WTC11 (cell line): ENCODE measurements at regions not wholly inside any gene's neighbourhood (a gene's known extent, or its start where the extent isn't known, plus 50 kb on each side); places are given as distances from the start of the nearest gene placed in this dataset.

Experiments
- ATAC-seq: fragments of 200-7000 bp; cut with Tn5 transposase; 2 replicates; pipeline ENCODE4 v1.10.0; 2021; ENCODE audit warnings: mild to moderate bottlenecking, moderate library complexity
- CTCF ChIA-PET: fragments of 300-600 bp; sonication (Branson Sonifier 250); formaldehyde crosslinking; loops from one replicate; lab custom pipeline; 2021; ENCODE audit warnings: antibody characterized with exemption; lab: Charles Lee
- POLR2A ChIA-PET: fragments of 350-600 bp; sonication (Branson Sonifier 250); formaldehyde crosslinking; loops from one replicate; lab custom pipeline; 2021; ENCODE audit warnings: antibody characterized with exemption; lab: Charles Lee
- DNase-seq: peaks from one replicate; pipeline ENCODE4 v3.0.0; 2021; ENCODE audit warnings: low spot score
- H3K27ac Mint-ChIP-seq: 2 replicates; pipeline ENCODE4 v1.8.0; 2021; ENCODE audit warnings: mixed read lengths
- H3K27me3 Mint-ChIP-seq: 2 replicates; pipeline ENCODE4 v1.8.0; 2021; ENCODE audit warnings: low read depth, mild to moderate bottlenecking, moderate library complexity, mixed read lengths
- H3K36me3 Mint-ChIP-seq: 2 replicates; pipeline ENCODE4 v1.8.0; 2021; ENCODE audit warnings: mixed read lengths
- H3K4me1 Mint-ChIP-seq: 2 replicates; pipeline ENCODE4 v1.8.0; 2022; ENCODE audit warnings: mixed read lengths
- H3K4me3 Mint-ChIP-seq: 2 replicates; pipeline ENCODE4 v1.8.0; 2021; ENCODE audit warnings: mild to moderate bottlenecking, moderate library complexity, mixed read lengths
- H3K9me3 Mint-ChIP-seq: 2 replicates; pipeline ENCODE4 v1.8.0; 2021; ENCODE audit warnings: mixed read lengths
- CDX4 ChIP-seq: fragments of 250-450 bp; sonication (Bioruptor Pico); IDR thresholded peaks from 2 replicates; pipeline ENCODE4 v1.9.0; 2021; ENCODE audit warnings: moderate library complexity, mild to moderate bottlenecking, inconsistent platforms, borderline replicate concordance
- ETV6 ChIP-seq: sonication (generic); formaldehyde crosslinking; IDR thresholded peaks from 2 replicates; pipeline ENCODE4 v1.8.1; 2022; ENCODE audit warnings: mild to moderate bottlenecking, missing genetic modification reagents
- FOXP4 ChIP-seq: sonication (generic); formaldehyde crosslinking; IDR thresholded peaks from 2 replicates; pipeline ENCODE4 v1.8.0; 2022; ENCODE audit warnings: mild to moderate bottlenecking, missing genetic modification reagents
- GTF2I ChIP-seq: fragments of 250-450 bp; sonication (Bioruptor Pico); conservative IDR thresholded peaks from 2 replicates; pipeline ENCODE4 v1.4.0; 2021; ENCODE audit warnings: mild to moderate bottlenecking
- IRF1 ChIP-seq: sonication (generic); formaldehyde crosslinking; IDR thresholded peaks from 2 replicates; pipeline ENCODE4 v1.8.0; 2023; ENCODE audit warnings: missing genetic modification reagents
- IRF2 ChIP-seq: sonication (generic); formaldehyde crosslinking; IDR thresholded peaks from 2 replicates; pipeline ENCODE4 v1.8.0; 2022; ENCODE audit warnings: low read depth, missing genetic modification reagents, borderline replicate concordance
- MAX ChIP-seq: sonication (generic); formaldehyde crosslinking; IDR thresholded peaks from 2 replicates; pipeline ENCODE4 v1.8.0; 2022; ENCODE audit warnings: mild to moderate bottlenecking, missing genetic modification reagents
- PRRX2 ChIP-seq: fragments of 250-450 bp; sonication (Bioruptor Pico); IDR thresholded peaks from 2 replicates; pipeline ENCODE4 v1.8.0; 2021; ENCODE audit warnings: mild to moderate bottlenecking
- SMAD4 ChIP-seq: sonication (generic); formaldehyde crosslinking; IDR thresholded peaks from 2 replicates; pipeline ENCODE4 v1.8.0; 2022; ENCODE audit warnings: mild to moderate bottlenecking, missing genetic modification reagents
- TCF7 ChIP-seq: sonication (generic); formaldehyde crosslinking; IDR thresholded peaks from 2 replicates; pipeline ENCODE4 v1.8.0; 2022; ENCODE audit warnings: mild to moderate bottlenecking, low read depth, missing genetic modification reagents, moderate library complexity
- TEAD4 ChIP-seq: sonication (generic); formaldehyde crosslinking; IDR thresholded peaks from 2 replicates; pipeline ENCODE4 v1.8.0; 2022; ENCODE audit warnings: mild to moderate bottlenecking, missing genetic modification reagents
- ZNF425 ChIP-seq: fragments of 250-450 bp; sonication (Bioruptor Pico); conservative IDR thresholded peaks from 2 replicates; pipeline ENCODE4 v1.9.0; 2021; ENCODE audit warnings: mild to moderate bottlenecking
- ZNF532 ChIP-seq: fragments of 250-450 bp; sonication (Bioruptor Pico); IDR thresholded peaks from 2 replicates; pipeline ENCODE4 v1.9.0; 2021; ENCODE audit warnings: mild to moderate bottlenecking, borderline replicate concordance

GRCh38 chr5:40355846-40356245 lies 323.9 kb upstream of the PTGER4 start:
- TF ChIP-seq SMAD4 (CRISPR knock-in tag), result no peak
- no peak for TF ChIP-seq IRF2 (CRISPR knock-in tag)
- TF ChIP-seq GTF2I, result no peak
- no peak for TF ChIP-seq PRRX2 (CRISPR knock-in tag)
- TF ChIP-seq FOXP4 (CRISPR knock-in tag), result no peak
- TF ChIP-seq TCF7 (CRISPR knock-in tag), result no peak
- no peak for TF ChIP-seq IRF1 (CRISPR knock-in tag)
- no peak for TF ChIP-seq ETV6
- no peak for TF ChIP-seq ZNF532
- TF ChIP-seq CDX4, result no peak
- TF ChIP-seq MAX (CRISPR knock-in tag), result no peak
- no peak for TF ChIP-seq ZNF425 (CRISPR knock-in tag)
- TF ChIP-seq, all 79 proteins: peak for 0
- Mint-ChIP-seq H3K27ac (no peak overlapping the region), H3K27me3 (no peaks in the 10 kb centered on the region), H3K4me1 (no peaks in the 10 kb centered on the region), H3K4me3 (no peak overlapping the region), H3K36me3 (no peaks in the 10 kb centered on the region), H3K9me3 (peaks cover 4% of the 10 kb centered on the region; the same call in 1 of the 2 replicates)
- ATAC-seq (no peak), DNase-seq (no peak)
- ChIA-PET CTCF (no interaction called here), POLR2A (no interaction called here)

GRCh38 chr5:40355181-40355580 lies 324.5 kb upstream of the PTGER4 start:
- ATAC-seq, result no peak
- no peak overlapping the region for H3K27ac Mint-ChIP-seq
- H3K36me3 Mint-ChIP-seq, result no peaks in the 10 kb centered on the region
- CTCF ChIA-PET, result no interaction called here
- no peak overlapping the region for H3K4me3 Mint-ChIP-seq
- H3K9me3 Mint-ChIP-seq, result peaks cover 4% of the 10 kb centered on the region; the same call in 1 of the 2 replicates
- no peak for DNase-seq
- no peaks in the 10 kb centered on the region for H3K4me1 Mint-ChIP-seq
- TF ChIP-seq IRF1 (CRISPR knock-in tag) (no peak), TEAD4 (no peak), TCF7 (CRISPR knock-in tag) (no peak)
- H3K27me3 Mint-ChIP-seq, result no peaks in the 10 kb centered on the region
- POLR2A ChIA-PET, result no interaction called here
